C4-2B (cell line): ENCODE measurements at regions not wholly inside any gene's neighbourhood (a gene's known extent, or its start where the extent isn't known, plus 50 kb on each side); places are given as distances from the start of the nearest gene placed in this dataset.
"Not testable (repeated sequence)": the region's sequence is repeated elsewhere in the genome, so short reads cannot be mapped to it uniquely, and the experiment has no call there.

Experiments
- H3K27ac ChIP-seq: fragments of 450-650 bp; 2 replicates; pipeline ENCODE4 v1.5.1; 2017
- CTCF ChIP-seq: fragments of 450-650 bp; conservative IDR thresholded peaks from 2 replicates; pipeline ENCODE4 v1.5.1; 2017; ENCODE audit warnings: mild to moderate bottlenecking
- ZFX ChIP-seq: fragments of 450-650 bp; IDR thresholded peaks from 2 replicates; pipeline ENCODE4 v1.6.1; 2017

DNA sequence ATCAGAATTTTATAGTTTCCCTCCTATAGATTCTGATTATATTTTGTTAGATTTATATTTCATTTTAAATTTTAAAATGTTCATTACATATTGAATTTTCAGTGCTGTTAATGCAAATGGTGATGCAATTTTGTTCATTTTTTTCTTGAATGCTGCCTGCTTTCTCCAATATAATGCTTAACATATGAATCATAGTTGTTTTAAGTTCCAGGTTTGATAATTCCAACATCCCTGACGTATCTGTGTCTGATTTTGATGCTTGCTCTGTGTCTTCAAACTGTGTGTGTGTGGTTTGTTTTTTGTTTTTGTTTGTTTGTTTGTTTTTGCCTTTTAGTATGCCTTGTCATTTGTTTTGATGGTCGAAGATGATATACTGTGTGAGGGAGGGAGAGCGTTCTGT is 134.7 kb upstream of the ELAC2 start:
- no peak overlapping the region for H3K27ac ChIP-seq
- TF ChIP-seq ZFX (no peak), CTCF (no peak)

GRCh38 chr17:13150738-13151137 is 132.9 kb upstream of the ELAC2 start:
- not testable (repeated sequence) for H3K27ac ChIP-seq

GRCh38 chr17:13143001-13143400 is 125.2 kb upstream of the ELAC2 start:
- no peak for TF ChIP-seq ZFX
- no peak for TF ChIP-seq CTCF

GRCh38 chr17:13140750-13141149 is 122.9 kb upstream of the ELAC2 start:
- no peak for TF ChIP-seq CTCF
- TF ChIP-seq ZFX: no peak
- H3K27ac ChIP-seq: no peak overlapping the region

More at GRCh38 chr17:13143001-13143400, 125.2 kb upstream of the ELAC2 start:
- H3K27ac ChIP-seq: no peak overlapping the region

DNA sequence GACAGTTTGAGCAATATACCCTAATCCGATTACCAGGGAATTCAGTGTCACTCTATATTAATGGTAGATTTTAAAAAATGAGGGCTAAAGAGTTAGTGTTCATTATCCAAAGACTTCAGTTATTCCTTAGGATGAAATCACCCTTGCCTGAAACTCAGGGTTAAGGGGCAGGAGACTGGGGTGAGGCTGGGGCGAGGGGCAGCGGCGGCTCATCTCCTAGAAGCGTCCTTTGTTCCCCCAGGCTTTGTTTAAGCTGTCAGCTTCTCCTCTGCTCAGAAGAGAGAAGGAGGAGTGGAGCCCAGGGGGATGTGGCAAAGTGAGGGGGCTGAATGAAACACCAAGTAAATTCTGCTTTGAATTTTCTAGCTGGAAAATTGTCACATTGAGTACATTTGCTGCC is 117.7 kb upstream of the ELAC2 start:
- TF ChIP-seq ZFX: no peak
- no peak for TF ChIP-seq CTCF
- H3K27ac ChIP-seq: no peak overlapping the region

- H3K27ac ChIP-seq: peak overlapping the region; percentile 15; the same call in 1 of the 2 replicates
Measured at GRCh38 chr17:13134076-13134475, 116.2 kb upstream of the ELAC2 start.

DNA sequence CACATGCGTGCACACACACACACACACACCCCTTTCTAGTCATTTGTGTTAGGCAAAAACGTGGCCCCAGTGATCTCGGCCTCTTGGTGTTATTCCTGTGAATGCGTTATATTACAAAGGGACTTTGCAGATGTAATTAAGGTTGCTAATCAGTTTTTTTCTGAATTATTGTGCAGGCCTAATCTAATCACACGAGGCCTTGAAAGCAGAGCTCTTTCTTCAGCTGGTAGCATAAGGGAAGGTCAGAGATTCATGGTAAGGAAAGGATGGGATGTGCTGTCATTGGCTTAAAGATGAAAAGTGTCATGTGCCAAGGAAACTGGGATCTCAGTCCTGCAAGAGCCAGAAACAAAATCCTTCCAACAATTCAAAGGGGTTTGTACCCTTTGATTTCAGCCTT is 113.4 kb upstream of the ELAC2 start:
- no peak overlapping the region for H3K27ac ChIP-seq
- TF ChIP-seq CTCF (no peak), ZFX (no peak)

More at GRCh38 chr17:13134076-13134475, 116.2 kb upstream of the ELAC2 start:
- TF ChIP-seq ZFX (no peak), CTCF (no peak)

- no peak overlapping the region for H3K27ac ChIP-seq
- TF ChIP-seq CTCF (no peak), ZFX (no peak)
Measured at GRCh38 chr17:13129356-13129755, 111.5 kb upstream of the ELAC2 start.
